H4 (cell line): ENCODE measurements at regions not wholly inside any gene's neighbourhood (a gene's known extent, or its start where the extent isn't known, plus 50 kb on each side); places are given as distances from the start of the nearest gene placed in this dataset.

Experiments
- DNase-seq: peaks from one replicate; pipeline ENCODE4 v3.0.0-alpha.2; 2015; ENCODE audit warnings: low spot score

- DNase-seq: no peak
These were observed 347.5 kb upstream of the ASIC2 start for GRCh38 chr17:33640629-33641028.

GRCh38 chr17:33642002-33642401 lies 348.9 kb upstream of the ASIC2 start:
- no peak for DNase-seq

- DNase-seq: no peak
These were observed 354.9 kb upstream of the ASIC2 start for GRCh38 chr17:33647956-33648355.

GRCh38 chr17:33650304-33650703 lies 357.2 kb upstream of the ASIC2 start:
- DNase-seq: no peak

GRCh38 chr17:33651686-33652085 lies 358.6 kb upstream of the ASIC2 start:
- no peak for DNase-seq

- DNase-seq: no peak
These were observed 359.8 kb upstream of the ASIC2 start for GRCh38 chr17:33652731-33653398.

GRCh38 chr17:33653399-33653788 lies 360.3 kb upstream of the ASIC2 start:
- DNase-seq: no peak

- no peak for DNase-seq
These were observed 364.1 kb upstream of the ASIC2 start for GRCh38 chr17:33657181-33657580.

GRCh38 chr17:33661975-33662374 lies 368.9 kb upstream of the ASIC2 start:
- no peak for DNase-seq

GRCh38 chr17:33664116-33664840 lies 371.2 kb upstream of the ASIC2 start:
- DNase-seq: no peak

GRCh38 chr17:33667052-33667509 lies 374.0 kb upstream of the ASIC2 start:
- DNase-seq: no peak

- no peak for DNase-seq
These were observed 374.6 kb upstream of the ASIC2 start for GRCh38 chr17:33667671-33668070.

GRCh38 chr17:33668516-33668915 lies 375.4 kb upstream of the ASIC2 start:
- DNase-seq: no peak

- DNase-seq: no peak
These were observed 378.4 kb upstream of the ASIC2 start for GRCh38 chr17:33671491-33671890.

GRCh38 chr17:33674685-33675084 lies 381.6 kb upstream of the ASIC2 start:
- DNase-seq: peak; percentile 28

- DNase-seq: no peak
These were observed 383.3 kb upstream of the ASIC2 start for GRCh38 chr17:33676444-33676843.

GRCh38 chr17:33679595-33679994 lies 386.5 kb upstream of the ASIC2 start:
- DNase-seq: no peak

GRCh38 chr17:33680472-33680871 lies 387.4 kb upstream of the ASIC2 start:
- no peak for DNase-seq

- no peak for DNase-seq
These were observed 389.5 kb upstream of the ASIC2 start for GRCh38 chr17:33682599-33682998.

GRCh38 chr17:33684735-33685134 lies 391.6 kb upstream of the ASIC2 start:
- no peak for DNase-seq

- DNase-seq: no peak
These were observed 393.1 kb upstream of the ASIC2 start for GRCh38 chr17:33686171-33686570.

- no peak for DNase-seq
These were observed 394.7 kb upstream of the ASIC2 start for GRCh38 chr17:33687831-33688230.

GRCh38 chr17:33688771-33689170 lies 395.7 kb upstream of the ASIC2 start:
- no peak for DNase-seq

GRCh38 chr17:33689725-33690124 lies 396.6 kb upstream of the ASIC2 start:
- DNase-seq: no peak
